ENCODE measurements at regions not wholly inside any gene's neighbourhood (a gene's known extent, or its start where the extent isn't known, plus 50 kb on each side); places are given as distances from the start of the nearest gene placed in this dataset.

- TF ChIP-seq POLR2A (IDR thresholded peaks at IDR 0.05) (no peak), POLR2AphosphoS5 (IDR thresholded peaks at IDR 0.05) (no peak), CTCF (IDR thresholded peaks at IDR 0.05 in 8 of 11, conservative IDR thresholded peaks at IDR 0.05 in 3 of 11) (no peak)
Measured at GRCh38 chr15:87483468-87483867, 773.1 kb downstream of the NTRK3 start.
